Common myeloid progenitor, CD34-positive (primary cell): ENCODE measurements at regions not wholly inside any gene's neighbourhood (a gene's known extent, or its start where the extent isn't known, plus 50 kb on each side); places are given as distances from the start of the nearest gene placed in this dataset.
A peak's percentile ranks its signal among the peaks of the same experiment; 100 is the strongest.
"Not testable (repeated sequence)": the region's sequence is repeated elsewhere in the genome, so short reads cannot be mapped to it uniquely, and the experiment has no call there.

Experiments used
- CTCF ChIA-PET: fragments of 350-600 bp; sonication (Branson Sonifier 250); formaldehyde crosslinking; loops from one replicate; lab custom pipeline; 2021; ENCODE audit warnings: antibody characterized with exemption; lab: Charles Lee
- POLR2A ChIA-PET: fragments of 350-600 bp; sonication (Branson Sonifier 250); formaldehyde crosslinking; loops from one replicate; lab custom pipeline; 2021; ENCODE audit warnings: antibody characterized with exemption; lab: Charles Lee
- DNase-seq, 3 donors: peaks; one replicate each; pipeline versions ENCODE4 v3.0.0 to v3.0.0-alpha.2; 2013
- H3K27ac ChIP-seq, 2 experiments: 1 replicate in 1 of 2; 2 replicates in 1 of 2; pipeline ENCODE4 v1.7.0; 2013; ENCODE audit warnings: inconsistent platforms in 2 of 2, low read length in 2 of 2, mild to moderate bottlenecking in 2 of 2, low read depth in 1 of 2, moderate library complexity in 1 of 2; ENCODE audit not compliant: severe bottlenecking in 2 of 2, insufficient read depth in 1 of 2, poor library complexity in 1 of 2
- H3K27me3 ChIP-seq, 5 experiments: replicated peaks in 2 of 5; 1 replicate in 3 of 5; 2 replicates in 2 of 5; pipeline versions ENCODE4 v1.6.1 to v1.7.0; 2013; ENCODE audit warnings: low read length in 4 of 5, mild to moderate bottlenecking in 2 of 5, moderate library complexity in 2 of 5, inconsistent platforms in 1 of 5; ENCODE audit not compliant: insufficient read depth in 5 of 5, control insufficient read depth in 4 of 5
- H3K36me3 ChIP-seq, 4 experiments: 1 replicate in 2 of 4; 2 replicates in 2 of 4; pipeline versions ENCODE4 v1.6.1 to v1.7.0; 2013; ENCODE audit warnings: low read length in 3 of 4, control low read depth in 1 of 4, mild to moderate bottlenecking in 1 of 4; ENCODE audit not compliant: control insufficient read depth in 4 of 4, insufficient read depth in 4 of 4
- H3K4me1 ChIP-seq, 4 experiments: 1 replicate in 3 of 4; 2 replicates in 1 of 4; pipeline versions ENCODE4 v1.6.1 to v1.7.1; 2013; ENCODE audit warnings: low read length in 3 of 4, mild to moderate bottlenecking in 3 of 4, control low read depth in 1 of 4, inconsistent platforms in 1 of 4, moderate library complexity in 1 of 4; ENCODE audit not compliant: control insufficient read depth in 4 of 4, insufficient read depth in 4 of 4; ENCODE audit errors: control extremely low read depth in 1 of 4
- H3K4me3 ChIP-seq, 7 experiments: 1 replicate in 4 of 7; 2 replicates in 3 of 7; pipeline versions ENCODE4 v1.5.1 to v1.7.0; 2013; ENCODE audit warnings: mild to moderate bottlenecking in 7 of 7, low read length in 6 of 7, moderate library complexity in 6 of 7, inconsistent platforms in 2 of 7, low read depth in 2 of 7, control low read depth in 1 of 7; ENCODE audit not compliant: insufficient read depth in 4 of 7, control insufficient read depth in 1 of 7; ENCODE audit errors: extremely low read depth in 1 of 7
- H3K9me3 ChIP-seq, 5 experiments: 1 replicate in 4 of 5; 2 replicates in 1 of 5; pipeline versions ENCODE4 v1.6.1 to v1.7.1; 2013; ENCODE audit warnings: low read length in 4 of 5, mild to moderate bottlenecking in 2 of 5, inconsistent platforms in 1 of 5, low read depth in 1 of 5, moderate library complexity in 1 of 5; ENCODE audit not compliant: control insufficient read depth in 4 of 5, insufficient read depth in 2 of 5; ENCODE audit errors: control extremely low read depth in 1 of 5
- WGBS: methylation state at CpG from one replicate; pipeline ENCODE4 v1.1.5; 2013; ENCODE audit not compliant: insufficient coverage; 5-methylcytosine and 5-hydroxymethylcytosine counted together

DNA sequence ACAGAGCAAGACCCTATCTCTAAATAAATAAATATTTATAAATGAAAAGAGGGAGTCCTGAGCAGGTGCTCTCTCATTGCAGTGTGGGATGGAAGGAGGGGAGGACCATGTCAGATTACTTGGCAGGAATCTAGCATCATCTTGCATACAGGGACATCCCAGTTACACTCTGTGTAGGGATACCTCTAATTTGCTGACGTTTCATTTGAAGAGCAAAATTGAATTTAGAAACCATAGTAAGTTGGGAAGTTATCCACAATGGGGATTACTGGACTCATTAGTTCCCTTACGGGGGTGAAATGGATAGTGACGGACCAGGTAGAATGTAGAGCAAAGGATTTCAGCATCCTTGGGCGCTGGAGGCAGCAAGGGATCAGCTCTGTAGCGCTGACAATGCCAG is 52.1 kb downstream of the ARHGEF18 start:
- Histone ChIP-seq H3K27ac (no peak overlapping the region), H3K27me3 (no peaks in the 10 kb centered on the region), H3K4me3 (no peak overlapping the region), H3K4me1 (peaks cover 2 to 17% (median 12%) of the 10 kb centered on the region in 4 experiments), H3K36me3 (peaks cover 2 to 23% (median 7%) of the 10 kb centered on the region in 4 experiments), H3K9me3 (no peaks in the 10 kb centered on the region)
- ChIA-PET POLR2A (no interaction called here), CTCF (no interaction called here)
- 97% methylated on average over 5 of the region's 5 CpGs for WGBS
- DNase-seq = no peak

DNA sequence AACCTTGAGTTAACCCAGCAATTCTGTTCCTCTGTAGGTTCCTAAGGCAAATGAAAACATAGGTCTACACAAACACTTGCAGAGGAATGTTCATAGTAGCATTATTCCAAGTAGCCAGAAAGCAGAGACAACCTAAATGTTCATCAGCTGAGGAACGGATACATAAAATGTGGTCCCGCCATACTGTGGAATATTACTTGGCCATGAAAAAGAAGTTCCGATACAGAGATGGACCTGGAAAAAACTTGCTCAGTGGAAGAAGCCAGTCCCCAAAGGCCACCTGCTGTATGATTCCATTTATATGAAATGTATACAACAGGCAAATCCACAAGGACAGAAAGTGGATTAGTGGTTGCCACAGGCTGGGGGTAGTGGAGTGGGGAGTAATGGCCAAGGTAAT is 53.0 kb downstream of the ARHGEF18 start:
- peaks cover 2 to 23% (median 7%) of the 10 kb centered on the region in 4 experiments for H3K36me3 ChIP-seq
- no peaks in the 10 kb centered on the region for H3K9me3 ChIP-seq
- CTCF ChIA-PET = no interaction called here
- no peak overlapping the region for H3K27ac ChIP-seq
- WGBS = 100% methylated on average over 2 of the region's 3 CpGs
- H3K27me3 ChIP-seq = no peaks in the 10 kb centered on the region
- peaks cover 0 to 12% (median 7%) of the 10 kb centered on the region in 4 experiments for H3K4me1 ChIP-seq
- H3K4me3 ChIP-seq = no peak overlapping the region
- POLR2A ChIA-PET = no interaction called here
- DNase-seq = no peak

DNA sequence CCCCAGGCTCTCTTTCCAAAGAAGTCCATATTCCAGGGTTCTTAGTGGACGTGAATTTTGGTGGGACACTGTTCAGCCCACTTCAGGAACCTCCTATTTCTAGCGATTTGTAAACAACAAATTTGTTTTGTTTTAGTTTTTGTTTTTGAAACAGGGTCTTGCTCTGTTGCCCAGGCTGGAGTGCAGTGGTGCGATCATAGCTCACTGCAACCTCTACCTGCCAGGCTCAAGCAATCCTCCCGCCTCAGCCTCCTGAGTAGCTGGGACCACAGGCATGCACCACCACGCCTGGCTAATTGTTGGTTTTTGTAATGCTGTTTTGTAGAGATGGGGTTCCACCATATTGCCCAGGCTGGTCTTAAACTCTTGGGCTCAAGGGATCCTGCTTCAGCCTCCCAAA is 56.7 kb downstream of the ARHGEF18 start:
- H3K27ac ChIP-seq, H3K4me3 ChIP-seq, CTCF ChIA-PET, POLR2A ChIA-PET, H3K9me3 ChIP-seq, H3K27me3 ChIP-seq, H3K4me1 ChIP-seq, DNase-seq: not testable (repeated sequence)
- WGBS = 100% methylated on average over 2 of the region's 5 CpGs
- peaks cover 4 to 29% (median 7%) of the 10 kb centered on the region in 4 experiments for H3K36me3 ChIP-seq

DNA sequence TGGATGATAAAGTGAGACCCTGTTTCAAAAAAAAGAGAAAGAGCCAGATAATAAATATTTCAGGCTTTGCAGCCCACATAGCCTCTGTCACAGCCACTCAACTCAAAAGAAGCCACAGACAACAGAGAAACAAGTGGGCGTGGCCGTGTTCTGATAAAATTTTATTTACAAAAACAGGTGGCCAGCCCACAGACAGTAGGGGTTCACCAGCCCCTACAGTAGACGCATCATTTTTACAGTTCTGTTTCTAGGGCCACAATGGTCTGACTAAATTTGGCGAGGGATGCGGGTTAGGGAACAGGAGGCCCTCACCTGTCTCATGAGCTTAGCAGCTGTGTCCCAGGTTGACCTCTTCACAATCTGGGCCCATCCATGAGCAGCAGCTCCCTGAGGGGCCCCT is 59.5 kb downstream of the ARHGEF18 start:
- Histone ChIP-seq H3K4me1 (no peaks in the 10 kb centered on the region), H3K36me3 (peaks cover 0 to 21% (median 2%) of the 10 kb centered on the region in 4 experiments), H3K9me3 (no peaks in the 10 kb centered on the region), H3K4me3 (no peak overlapping the region), H3K27me3 (no peaks in the 10 kb centered on the region), H3K27ac (no peak overlapping the region)
- WGBS = 100% methylated on average over 4 of the region's 5 CpGs
- POLR2A ChIA-PET = no interaction called here
- CTCF ChIA-PET = no interaction called here
- no peak for DNase-seq

DNA sequence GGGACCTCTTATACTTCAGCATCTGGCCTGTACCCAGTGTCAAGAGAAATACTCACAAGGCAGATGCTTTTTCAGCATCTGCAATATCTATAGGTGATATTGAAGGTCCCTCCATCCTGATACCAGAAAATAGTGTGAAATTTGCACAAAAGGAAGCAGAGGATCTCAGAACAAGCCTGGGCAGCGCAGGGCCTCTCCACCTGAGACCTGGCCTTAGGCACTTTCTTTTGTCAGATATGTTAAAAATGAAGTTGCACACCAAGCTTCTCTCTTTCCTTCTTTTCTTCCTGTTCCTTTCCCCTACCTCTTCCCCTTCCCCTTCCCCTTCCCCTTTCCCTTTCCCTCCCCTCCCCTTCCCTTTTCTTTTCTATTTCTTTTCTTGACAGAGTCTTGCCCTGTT is 62.2 kb downstream of the ARHGEF18 start:
- DNase-seq = no peak
- WGBS = 100% methylated on average over 1 of the region's 1 CpG

DNA sequence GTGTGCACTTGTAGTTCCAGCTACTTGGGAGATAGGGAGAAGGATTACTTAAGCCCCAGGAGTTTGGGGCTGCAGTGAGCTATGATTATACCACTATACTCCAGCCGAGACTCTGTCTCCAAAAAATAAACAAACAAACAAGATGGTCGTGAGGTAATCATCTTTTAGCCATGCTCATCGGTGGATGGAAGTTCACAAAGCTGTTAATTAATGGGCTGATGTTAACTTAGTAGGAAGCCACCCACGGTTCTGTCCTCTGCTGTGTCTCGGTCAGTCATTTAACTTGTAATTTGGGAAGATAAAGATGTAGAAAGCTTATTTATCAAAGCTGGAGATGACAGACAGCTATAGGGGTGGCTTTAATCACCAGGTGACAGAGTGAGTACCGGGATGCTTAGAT is 64.9 kb downstream of the ARHGEF18 start:
- Histone ChIP-seq H3K4me1 (peaks cover 0 to 8% (median 3%) of the 10 kb centered on the region in 4 experiments), H3K27me3 (no peaks in the 10 kb centered on the region), H3K27ac (no peak overlapping the region), H3K4me3 (no peak overlapping the region), H3K36me3 (peaks cover 0 to 19% (median 1%) of the 10 kb centered on the region in 4 experiments), H3K9me3 (no peaks in the 10 kb centered on the region)
- ChIA-PET CTCF (no interaction called here), POLR2A (no interaction called here)
- no peak for DNase-seq
- WGBS = 100% methylated on average over 5 of the region's 6 CpGs

More for the DNA sequence above, 62.2 kb downstream of the ARHGEF18 start:
- peaks cover 0 to 8% (median 3%) of the 10 kb centered on the region in 4 experiments for H3K4me1 ChIP-seq
- H3K36me3 ChIP-seq = peaks cover 0 to 22% (median 1%) of the 10 kb centered on the region in 4 experiments
- POLR2A ChIA-PET = no interaction called here
- H3K9me3 ChIP-seq = no peaks in the 10 kb centered on the region
- H3K27ac ChIP-seq = no peak overlapping the region
- no peak overlapping the region for H3K4me3 ChIP-seq
- no peaks in the 10 kb centered on the region for H3K27me3 ChIP-seq
- CTCF ChIA-PET = no interaction called here

DNA sequence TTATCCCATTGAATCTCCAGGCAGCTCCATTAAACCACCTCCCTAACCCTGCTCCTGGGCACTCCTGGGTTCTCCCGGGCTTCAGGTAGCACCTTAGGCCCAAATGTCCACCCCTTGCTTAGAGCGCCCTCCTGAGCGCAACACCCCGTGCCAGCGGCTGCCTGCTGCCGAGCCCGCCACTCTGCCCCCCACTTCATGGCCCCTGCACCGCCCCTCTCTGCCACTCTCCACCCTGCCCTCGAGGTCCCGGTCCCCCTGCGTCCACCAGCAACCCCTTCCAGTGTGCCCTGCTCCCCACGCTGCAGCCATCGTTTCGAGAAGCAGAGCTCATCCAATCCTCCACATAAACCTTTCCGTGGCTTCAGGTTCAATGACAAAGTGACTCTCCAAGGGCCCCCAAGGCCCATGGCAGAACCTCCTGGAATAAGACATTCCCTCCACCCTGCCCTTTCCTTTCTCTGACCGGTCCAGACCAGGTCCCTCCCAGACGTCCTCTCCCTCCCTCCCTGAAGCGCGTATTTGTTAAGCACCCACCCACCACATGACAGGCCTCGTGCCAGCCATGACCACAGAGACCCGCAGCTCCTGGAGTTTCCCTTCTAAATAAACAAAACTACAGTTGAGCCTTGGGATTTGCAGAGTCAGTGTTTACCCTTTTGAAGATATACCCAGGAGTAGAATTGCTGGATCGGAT is 66.6 kb downstream of the ARHGEF18 start:
- 77% methylated on average over 16 of the region's 22 CpGs for WGBS
- POLR2A ChIA-PET = no interaction called here
- peak in 1 of 3 donors; percentile 22 for DNase-seq
- CTCF ChIA-PET = interaction anchor here (0.6 kb wide), 1 partner anchor 256 kb away, joined by 3 read pairs; no protein-coding TSS in a partner anchor
- Histone ChIP-seq H3K27ac (peak overlapping the region in 1 of 2 experiments; percentile 43), H3K36me3 (peaks cover 0 to 30% (median 3%) of the 10 kb centered on the region in 4 experiments), H3K27me3 (no peaks in the 10 kb centered on the region), H3K4me1 (peaks cover 0 to 8% (median 3%) of the 10 kb centered on the region in 4 experiments), H3K9me3 (no peaks in the 10 kb centered on the region), H3K4me3 (no peak overlapping the region)
